ENCODE measurements at regions not wholly inside any gene's neighbourhood (a gene's known extent, or its start where the extent isn't known, plus 50 kb on each side); places are given as distances from the start of the nearest gene placed in this dataset.

- DNase-seq (ENCODE audit: low read depth, low spot score), result no peak
- Histone ChIP-seq H3K4me1 (ENCODE audit: control insufficient read depth, insufficient read depth, low read length) (no peaks in the 10 kb centered on the region), H3K4me3 (no peak overlapping the region), H3K9me3 (replicated peaks; ENCODE audit: control insufficient read depth, insufficient read depth, low read length) (no peaks in the 10 kb centered on the region), H4K20me1 (ENCODE audit: control insufficient read depth, insufficient read depth) (no peaks in the 10 kb centered on the region), H2AFZ (ENCODE audit: control insufficient read depth, low read depth, low read length) (no peak overlapping the region), H3K79me2 (ENCODE audit: control insufficient read depth, insufficient read depth, low read length) (no peaks in the 10 kb centered on the region), H3K4me2 (ENCODE audit: control insufficient read depth, insufficient read depth) (no peak overlapping the region), H3K27ac (ENCODE audit: control insufficient read depth, insufficient read depth) (no peak overlapping the region), H3K36me3 (ENCODE audit: control insufficient read depth in 2 of 2, insufficient read depth in 2 of 2, low read length in 1 of 2) (no peaks in the 10 kb centered on the region), H3K27me3 (replicated peaks in 1 of 2; ENCODE audit: control insufficient read depth in 2 of 2, insufficient read depth in 2 of 2, low read length in 1 of 2) (peaks cover 0 to 2% of the 10 kb centered on the region in 2 experiments; a peak in 2 of 4 replicates), H3K9ac (ENCODE audit: control insufficient read depth, insufficient read depth, low read length) (no peak overlapping the region)
- in situ Hi-C loops (cut with MboI) (no loop called here), intact Hi-C loops (cut with micrococcal nuclease; ENCODE audit: unreplicated experiment) (no loop called here)
- ChIA-PET POLR2A (no interaction called here), SMC1A (ENCODE audit: uncharacterized antibody, unreplicated experiment) (no interaction called here), CTCF (interaction anchor here (0.6 to 0.9 kb wide), 3 partner anchors 9 to 1480 kb away, joined by 3 read pairs; no protein-coding TSS in a partner anchor), RAD21 (ENCODE audit: unreplicated experiment) (no interaction called here)
- no TSS peak for BruUV-seq (replicated peaks)
- no peak for FAIRE-seq
- no peak for TF ChIP-seq CEBPB (IDR thresholded peaks at IDR 0.05; ENCODE audit: borderline replicate concordance in 1 of 2, low read depth in 2 of 2, low read length in 2 of 2)
- TF ChIP-seq PBX3 (IDR thresholded peaks at IDR 0.05; ENCODE audit: insufficient replicate concordance, low read depth, low read length), result no peak
- no peak for TF ChIP-seq PRDM15 (CRISPR knock-in tag; IDR thresholded peaks at IDR 0.05)
- no peak for TF ChIP-seq KAT2A (conservative IDR thresholded peaks at IDR 0.05; ENCODE audit: control insufficient read depth, low read depth, low read length)
- TF ChIP-seq ZNF622 (IDR thresholded peaks at IDR 0.05), result no peak
- TF ChIP-seq HSF1 (IDR thresholded peaks at IDR 0.05; ENCODE audit: low read depth, low read length), result no peak
- no peak for TF ChIP-seq NKRF (conservative IDR thresholded peaks at IDR 0.05)
- WGBS (ENCODE audit: insufficient coverage, insufficient replicate concordance, low lambda C conversion rate, missing lambda C conversion rate), result 7% methylated on average over 1 of the region's 1 CpG
- ATAC-seq, result no peak
Observed at GRCh38 chr1:201598973-201599372, 60.0 kb downstream of the NAV1 start.

Data from GM12878 (cell line).